Testis (tissue), 2 donors: ENCODE measurements at regions not wholly inside any gene's neighbourhood (a gene's known extent, or its start where the extent isn't known, plus 50 kb on each side); places are given as distances from the start of the nearest gene placed in this dataset.

Source experiments
- POLR2A ChIP-seq: fragments of 450-650 bp; IDR thresholded peaks from one replicate; pipeline ENCODE4 v1.6.1; 2017; ENCODE audit warnings: antibody characterized with exemption, mild to moderate bottlenecking, moderate library complexity
- TF ChIP-seq, protein P1 (sequence below), 3 experiments: fragments of 450-650 bp in 2 of 3; fragments of 200-600 bp in 1 of 3; sonication (generic) in 1 of 3; IDR thresholded peaks; one replicate each; pipeline ENCODE4 v1.5.1; 2016 to 2019; ENCODE audit warnings: antibody characterized with exemption in 3 of 3, mild to moderate bottlenecking in 2 of 3, moderate library complexity in 1 of 3

DNA sequence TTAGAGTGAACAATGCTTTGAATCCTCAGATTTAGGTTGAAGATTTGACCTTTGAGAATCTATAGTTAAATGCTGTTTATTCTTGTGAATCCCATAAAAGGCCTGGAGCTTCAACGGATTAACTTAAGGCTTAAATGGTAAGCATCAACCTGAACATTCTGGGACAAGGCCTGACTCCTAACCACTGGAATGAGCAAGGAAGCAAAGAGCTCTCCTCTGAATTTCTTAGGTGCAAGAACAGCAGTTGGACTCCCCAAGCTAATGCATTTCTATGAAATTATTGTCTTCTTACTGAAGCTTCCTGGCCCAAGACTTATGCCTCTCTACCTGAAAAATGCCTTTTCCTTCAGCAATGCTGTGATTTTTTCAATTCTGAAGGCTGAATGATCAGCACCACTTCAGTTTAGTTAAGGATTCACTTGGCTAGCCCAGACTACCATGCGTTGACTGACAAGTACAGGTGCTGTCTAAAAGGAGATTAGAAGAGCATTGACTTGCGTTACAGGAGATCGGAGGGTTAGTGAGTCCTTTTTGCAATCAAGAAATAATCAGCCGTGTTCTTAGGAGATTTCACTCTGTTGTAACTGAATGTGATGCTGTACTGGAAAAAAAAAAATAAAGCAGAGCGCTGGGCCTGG is 178.5 kb downstream of the ZC3H11B start:
- TF ChIP-seq, protein P1, sequence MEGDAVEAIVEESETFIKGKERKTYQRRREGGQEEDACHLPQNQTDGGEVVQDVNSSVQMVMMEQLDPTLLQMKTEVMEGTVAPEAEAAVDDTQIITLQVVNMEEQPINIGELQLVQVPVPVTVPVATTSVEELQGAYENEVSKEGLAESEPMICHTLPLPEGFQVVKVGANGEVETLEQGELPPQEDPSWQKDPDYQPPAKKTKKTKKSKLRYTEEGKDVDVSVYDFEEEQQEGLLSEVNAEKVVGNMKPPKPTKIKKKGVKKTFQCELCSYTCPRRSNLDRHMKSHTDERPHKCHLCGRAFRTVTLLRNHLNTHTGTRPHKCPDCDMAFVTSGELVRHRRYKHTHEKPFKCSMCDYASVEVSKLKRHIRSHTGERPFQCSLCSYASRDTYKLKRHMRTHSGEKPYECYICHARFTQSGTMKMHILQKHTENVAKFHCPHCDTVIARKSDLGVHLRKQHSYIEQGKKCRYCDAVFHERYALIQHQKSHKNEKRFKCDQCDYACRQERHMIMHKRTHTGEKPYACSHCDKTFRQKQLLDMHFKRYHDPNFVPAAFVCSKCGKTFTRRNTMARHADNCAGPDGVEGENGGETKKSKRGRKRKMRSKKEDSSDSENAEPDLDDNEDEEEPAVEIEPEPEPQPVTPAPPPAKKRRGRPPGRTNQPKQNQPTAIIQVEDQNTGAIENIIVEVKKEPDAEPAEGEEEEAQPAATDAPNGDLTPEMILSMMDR (IDR thresholded peaks at IDR 0.05) = no peak
- TF ChIP-seq POLR2A = no peak
